GM12878 (cell line): ENCODE measurements at regions not wholly inside any gene's neighbourhood (a gene's known extent, or its start where the extent isn't known, plus 50 kb on each side); places are given as distances from the start of the nearest gene placed in this dataset.

ENCODE experiments used
- ATAC-seq: fragments of 200-7000 bp; cut with Tn5 transposase; 3 replicates; pipeline ENCODE4 v1.9.1; 2020; ENCODE audit warnings: mild to moderate bottlenecking, moderate library complexity
- BruUV-seq: library from RNA; stranded (reverse); fragments of 400-500 nt; replicated peaks from 2 replicates; lab custom pipeline; 2021; lab: Mats Ljungman, UMichigan
- CTCF ChIA-PET: fragments of 300-600 bp; sonication (Branson Sonifier 250); formaldehyde crosslinking; extraction: SDS; loops from one replicate; lab custom pipeline; 2021; ENCODE audit warnings: inconsistent platforms; lab: Yijun Ruan, JAX
- POLR2A ChIA-PET: fragments of 350-600 bp; formaldehyde crosslinking; extraction: SDS; loops from one replicate; lab custom pipeline; 2021; ENCODE audit warnings: inconsistent platforms; lab: Charles Lee
- RAD21 ChIA-PET: fragments of 300-600 bp; sonication (Branson Sonifier 250); formaldehyde crosslinking; loops from one replicate; lab custom pipeline; 2023; ENCODE audit warnings: antibody characterized with exemption; ENCODE audit not compliant: unreplicated experiment; lab: Charles Lee
- SMC1A ChIA-PET: fragments of 300-600 bp; sonication (Branson Sonifier 250); formaldehyde crosslinking; loops from one replicate; lab custom pipeline; 2023; ENCODE audit not compliant: unreplicated experiment, uncharacterized antibody; lab: Charles Lee
- DNase-seq: peaks from one replicate; pipeline ENCODE4 v3.0.0-alpha.2; 2011; ENCODE audit warnings: low read depth, low spot score
- FAIRE-seq: peaks from 3 replicates; lab custom pipeline; 2011; peaks lifted over from hg19 to GRCh38; lab: Jason Lieb, UNC
- H2AFZ ChIP-seq: 2 replicates; pipeline ENCODE4 v1.6.0; 2011; ENCODE audit warnings: low read depth, low read length, control low read depth; ENCODE audit not compliant: control insufficient read depth
- H3K27ac ChIP-seq: 2 replicates; pipeline ENCODE4 v1.5.1; 2011; ENCODE audit warnings: control low read depth; ENCODE audit not compliant: control insufficient read depth, insufficient read depth
- H3K27me3 ChIP-seq, 2 experiments: replicated peaks in 1 of 2; 2 replicates each; pipeline versions ENCODE4 v1.6.0 to v1.6.1; 2011; ENCODE audit warnings: low read length in 1 of 2; ENCODE audit not compliant: control insufficient read depth in 2 of 2, insufficient read depth in 2 of 2
- H3K36me3 ChIP-seq, 2 experiments: 2 replicates each; pipeline ENCODE4 v1.5.1; 2011; ENCODE audit warnings: low read length in 1 of 2; ENCODE audit not compliant: control insufficient read depth in 2 of 2, insufficient read depth in 2 of 2
- H3K4me1 ChIP-seq: 2 replicates; pipeline ENCODE4 v1.6.1; 2011; ENCODE audit warnings: mild to moderate bottlenecking, low read length, moderate library complexity, mixed read lengths; ENCODE audit not compliant: control insufficient read depth, insufficient read depth
- H3K4me2 ChIP-seq: 2 replicates; pipeline ENCODE4 v1.6.0; 2011; ENCODE audit warnings: control low read depth; ENCODE audit not compliant: control insufficient read depth, insufficient read depth
- H3K4me3 ChIP-seq: fragments of 200-600 bp; sonication (generic); 2 replicates; pipeline ENCODE4 v1.5.1; 2016
- H3K79me2 ChIP-seq: 2 replicates; pipeline ENCODE4 v1.6.0; 2011; ENCODE audit warnings: low read length; ENCODE audit not compliant: control insufficient read depth, insufficient read depth
- H3K9ac ChIP-seq: 2 replicates; pipeline ENCODE4 v1.8.0; 2011; ENCODE audit warnings: low read length, control low read depth, mixed read lengths; ENCODE audit not compliant: control insufficient read depth, insufficient read depth
- H3K9me3 ChIP-seq: replicated peaks from 3 replicates; pipeline ENCODE4 v1.5.1; 2011; ENCODE audit warnings: mild to moderate bottlenecking, low read length; ENCODE audit not compliant: control insufficient read depth, insufficient read depth
- H4K20me1 ChIP-seq: 2 replicates; pipeline ENCODE4 v1.6.0; 2011; ENCODE audit not compliant: control insufficient read depth, insufficient read depth
- BHLHE40 ChIP-seq, 2 experiments: fragments of 450-650 bp in 1 of 2; IDR thresholded peaks; 2 replicates each; pipeline ENCODE4 v1.6.1; 2011 to 2017; ENCODE audit warnings: low read depth in 2 of 2, borderline replicate concordance in 1 of 2, improper control_type of control experiment in 1 of 2, low read length in 1 of 2, mild to moderate bottlenecking in 1 of 2
- CREM ChIP-seq: IDR thresholded peaks from 2 replicates; pipeline ENCODE4 v1.6.1; 2014; ENCODE audit warnings: antibody characterized with exemption, low read depth
- ESRRA ChIP-seq: IDR thresholded peaks from 2 replicates; pipeline ENCODE4 v1.6.1; 2012; ENCODE audit warnings: mild to moderate bottlenecking, low read length, improper control_type of control experiment
- IRF4 ChIP-seq: IDR thresholded peaks from 2 replicates; pipeline ENCODE4 v1.6.1; 2011; ENCODE audit warnings: low read depth, low read length
- JUNB ChIP-seq: IDR thresholded peaks from 2 replicates; pipeline ENCODE4 v1.6.1; 2016; ENCODE audit warnings: antibody characterized with exemption, mild to moderate bottlenecking
- MTA3 ChIP-seq: IDR thresholded peaks from 2 replicates; pipeline ENCODE4 v1.6.1; 2012; ENCODE audit warnings: low read length, inconsistent platforms, borderline replicate concordance
- PML ChIP-seq: IDR thresholded peaks from 2 replicates; pipeline ENCODE4 v1.6.1; 2012; ENCODE audit warnings: low read length, inconsistent platforms
- POU2F2 ChIP-seq: IDR thresholded peaks from 3 replicates; pipeline ENCODE4 v1.6.1; 2011; ENCODE audit warnings: low read depth, mild to moderate bottlenecking, low read length, borderline replicate concordance
- RBBP5 ChIP-seq: fragments of 200-600 bp; sonication (generic); conservative IDR thresholded peaks from 2 replicates; pipeline ENCODE4 v1.6.1; 2016
- TARDBP ChIP-seq: IDR thresholded peaks from 2 replicates; pipeline ENCODE4 v1.6.1; 2016; ENCODE audit warnings: borderline replicate concordance
- WRNIP1 ChIP-seq: IDR thresholded peaks from 2 replicates; pipeline ENCODE4 v1.6.1; 2011; ENCODE audit warnings: low read depth, low read length, improper control_type of control experiment, borderline replicate concordance
- WGBS: methylation state at CpG from one replicate; pipeline ENCODE4 v1.1.6; 2016; ENCODE audit warnings: low lambda C conversion rate; ENCODE audit not compliant: insufficient replicate concordance, insufficient coverage; ENCODE audit errors: missing lambda C conversion rate; 5-methylcytosine and 5-hydroxymethylcytosine counted together
- in situ Hi-C: fragments of 300-500 bp; cut with MboI; formaldehyde crosslinking; loops from 9 replicates; pipeline ENCODE4 v1.14.3; 2018; ENCODE audit warnings: mixed read lengths
- intact Hi-C: fragments of 100-400 bp; cut with micrococcal nuclease; formaldehyde crosslinking; loops from one replicate; pipeline ENCODE4 v1.14.2; 2022; ENCODE audit not compliant: unreplicated experiment
- TF ChIP-seq, protein P1 (sequence below): fragments of 450-650 bp; IDR thresholded peaks from 2 replicates; pipeline ENCODE4 v1.6.1; 2016; ENCODE audit warnings: mild to moderate bottlenecking

DNA sequence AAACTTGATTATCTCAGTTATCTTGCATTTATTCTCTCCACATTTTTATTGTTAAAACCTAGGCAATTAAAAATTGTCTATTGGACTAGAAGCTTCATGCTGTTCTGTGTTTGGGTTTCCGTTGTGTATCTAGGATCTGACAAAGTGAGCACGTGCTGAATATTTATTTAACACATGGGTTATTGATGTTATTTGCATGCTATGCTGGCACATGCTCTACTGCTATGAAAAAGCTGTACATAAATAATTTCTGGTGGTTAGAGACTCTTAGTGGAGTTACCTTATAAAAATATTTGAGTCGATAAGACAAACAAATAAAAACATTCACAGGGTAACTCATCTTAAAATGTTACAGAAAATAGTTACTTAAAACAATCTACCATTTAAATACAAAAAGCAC lies 1769.7 kb downstream of the MRPL39 start:
- POLR2A ChIA-PET = no interaction called here
- Histone ChIP-seq H3K9ac (no peak overlapping the region), H3K4me1 (no peaks in the 10 kb centered on the region), H4K20me1 (no peaks in the 10 kb centered on the region), H2AFZ (no peak overlapping the region), H3K9me3 (no peaks in the 10 kb centered on the region), H3K36me3 (no peaks in the 10 kb centered on the region), H3K4me2 (no peak overlapping the region), H3K4me3 (no peak overlapping the region), H3K79me2 (no peaks in the 10 kb centered on the region), H3K27me3 (no peaks in the 10 kb centered on the region), H3K27ac (no peak overlapping the region)
- no peak for TF ChIP-seq PML
- no peak for TF ChIP-seq BHLHE40 (IDR thresholded peaks at IDR 0.05; ENCODE audit: borderline replicate concordance in 1 of 2, low read depth in 2 of 2, low read length in 1 of 2)
- no peak for TF ChIP-seq POU2F2
- no peak for TF ChIP-seq IRF4
- TF ChIP-seq MTA3 = no peak
- TF ChIP-seq CREM = no peak
- no peak for TF ChIP-seq JUNB
- no peak for TF ChIP-seq RBBP5
- no peak for TF ChIP-seq ESRRA
- no peak for TF ChIP-seq TARDBP
- TF ChIP-seq, protein P1, sequence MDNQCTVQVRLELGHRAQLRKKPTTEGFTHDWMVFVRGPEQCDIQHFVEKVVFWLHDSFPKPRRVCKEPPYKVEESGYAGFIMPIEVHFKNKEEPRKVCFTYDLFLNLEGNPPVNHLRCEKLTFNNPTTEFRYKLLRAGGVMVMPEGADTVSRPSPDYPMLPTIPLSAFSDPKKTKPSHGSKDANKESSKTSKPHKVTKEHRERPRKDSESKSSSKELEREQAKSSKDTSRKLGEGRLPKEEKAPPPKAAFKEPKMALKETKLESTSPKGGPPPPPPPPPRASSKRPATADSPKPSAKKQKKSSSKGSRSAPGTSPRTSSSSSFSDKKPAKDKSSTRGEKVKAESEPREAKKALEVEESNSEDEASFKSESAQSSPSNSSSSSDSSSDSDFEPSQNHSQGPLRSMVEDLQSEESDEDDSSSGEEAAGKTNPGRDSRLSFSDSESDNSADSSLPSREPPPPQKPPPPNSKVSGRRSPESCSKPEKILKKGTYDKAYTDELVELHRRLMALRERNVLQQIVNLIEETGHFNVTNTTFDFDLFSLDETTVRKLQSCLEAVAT = no peak
- no peak for TF ChIP-seq WRNIP1
- CTCF ChIA-PET = no interaction called here
- 8% methylated on average over 3 of the region's 3 CpGs for WGBS
- no TSS peak for BruUV-seq
- intact Hi-C loops (no loop called here), in situ Hi-C loops (no loop called here)
- FAIRE-seq = no peak
- RAD21 ChIA-PET = no interaction called here
- no peak for ATAC-seq
- SMC1A ChIA-PET = no interaction called here
- no peak for DNase-seq
